Head of caudate nucleus (tissue), 42 donors: ENCODE measurements at regions not wholly inside any gene's neighbourhood (a gene's known extent, or its start where the extent isn't known, plus 50 kb on each side); places are given as distances from the start of the nearest gene placed in this dataset.
"Not testable (repeated sequence)": the region's sequence is repeated elsewhere in the genome, so short reads cannot be mapped to it uniquely, and the experiment has no call there.

Experiments used
- DNase-seq, 42 donors: peaks; one replicate each; pipeline versions ENCODE4 v3.0.0 to v3.0.0-alpha.2; 2020 to 2021; ENCODE audit warnings: mixed read lengths in 7 of 42
- intact Hi-C: fragments of 100-400 bp; cut with DNase I; formaldehyde crosslinking; loops from one replicate; pipeline ENCODE4 v1.15.0; 2022

GRCh38 chr18:70931942-70932814 is 643.3 kb downstream of the SOCS6 start:
- peak in 11 of 42 donors; percentile 8 to 66 (median 31) for DNase-seq
- intact Hi-C loops, result loop anchor here (10.0 kb wide), 1 partner anchor 1603 kb away; no protein-coding TSS in a partner anchor

GRCh38 chr18:70920840-70921374 is 632.1 kb downstream of the SOCS6 start:
- peak in 1 of 42 donors; percentile 21 for DNase-seq
- intact Hi-C loops, result no loop called here

GRCh38 chr18:70907673-70908072 is 618.8 kb downstream of the SOCS6 start:
- intact Hi-C loops, result no loop called here
- peak in 10 of 42 donors; percentile 10 to 51 (median 26) for DNase-seq

GRCh38 chr18:70892381-70892780 is 603.5 kb downstream of the SOCS6 start:
- intact Hi-C loops, result no loop called here
- no peak for DNase-seq

GRCh38 chr18:70870292-70870691 is 581.4 kb downstream of the SOCS6 start:
- no peak for DNase-seq
- intact Hi-C loops, result no loop called here

GRCh38 chr18:70848329-70848728 is 559.5 kb downstream of the SOCS6 start:
- intact Hi-C loops, result no loop called here
- no peak for DNase-seq

- intact Hi-C loops, result no loop called here
- no peak for DNase-seq
Measured at GRCh38 chr18:70840649-70841048, 551.8 kb downstream of the SOCS6 start.

GRCh38 chr18:70827632-70828031 is 538.8 kb downstream of the SOCS6 start:
- DNase-seq, result no peak
- intact Hi-C loops, result no loop called here

- intact Hi-C loops, result no loop called here
- DNase-seq, result no peak
Measured at GRCh38 chr18:70826571-70826970, 537.7 kb downstream of the SOCS6 start.

- no peak for DNase-seq
- intact Hi-C loops, result no loop called here
Measured at GRCh38 chr18:70822691-70823090, 533.8 kb downstream of the SOCS6 start.

- intact Hi-C loops, result no loop called here
- DNase-seq, result no peak
Measured at GRCh38 chr18:70822117-70822516, 533.3 kb downstream of the SOCS6 start.

GRCh38 chr18:70808481-70809056 is 519.7 kb downstream of the SOCS6 start:
- intact Hi-C loops, result no loop called here
- DNase-seq, result no peak

GRCh38 chr18:70781860-70782453 is 493.1 kb downstream of the SOCS6 start:
- DNase-seq, result peak; percentile 3 to 87 (median 64)

GRCh38 chr18:70766254-70766653 is 477.4 kb downstream of the SOCS6 start:
- DNase-seq, intact Hi-C loops: not testable (repeated sequence)

More at GRCh38 chr18:70781860-70782453, 493.1 kb downstream of the SOCS6 start:
- intact Hi-C loops, result no loop called here

- intact Hi-C loops, result no loop called here
- no peak for DNase-seq
Measured at GRCh38 chr18:70762812-70763211, 474.0 kb downstream of the SOCS6 start.

GRCh38 chr18:70758780-70759179 is 469.9 kb downstream of the SOCS6 start:
- intact Hi-C loops, result no loop called here
- DNase-seq, result no peak

GRCh38 chr18:70754486-70754885 is 465.6 kb downstream of the SOCS6 start:
- intact Hi-C loops, result no loop called here
- DNase-seq, result no peak

- no peak for DNase-seq
- intact Hi-C loops, result no loop called here
Measured at GRCh38 chr18:70732916-70733315, 444.1 kb downstream of the SOCS6 start.

- no peak for DNase-seq
- intact Hi-C loops, result no loop called here
Measured at GRCh38 chr18:70732188-70732587, 443.3 kb downstream of the SOCS6 start.

- intact Hi-C loops, result no loop called here
- no peak for DNase-seq
Measured at GRCh38 chr18:70720607-70721006, 431.8 kb downstream of the SOCS6 start.
